Lower leg skin (tissue), 3 donors: ENCODE measurements at regions not wholly inside any gene's neighbourhood (a gene's known extent, or its start where the extent isn't known, plus 50 kb on each side); places are given as distances from the start of the nearest gene placed in this dataset.

Source experiments
- POLR2A ChIP-seq, 2 donors: fragments of 450-650 bp; IDR thresholded peaks; one replicate each; pipeline ENCODE4 v1.6.1; 2016 to 2017; ENCODE audit warnings: antibody characterized with exemption in 2 of 2, mild to moderate bottlenecking in 1 of 2, moderate library complexity in 1 of 2
- TF ChIP-seq, protein P1 (sequence below), 3 donors: fragments of 450-650 bp; IDR thresholded peaks; one replicate each; pipeline ENCODE4 v1.5.1; 2016; ENCODE audit warnings: antibody characterized with exemption in 3 of 3, mild to moderate bottlenecking in 3 of 3, moderate library complexity in 2 of 3

DNA sequence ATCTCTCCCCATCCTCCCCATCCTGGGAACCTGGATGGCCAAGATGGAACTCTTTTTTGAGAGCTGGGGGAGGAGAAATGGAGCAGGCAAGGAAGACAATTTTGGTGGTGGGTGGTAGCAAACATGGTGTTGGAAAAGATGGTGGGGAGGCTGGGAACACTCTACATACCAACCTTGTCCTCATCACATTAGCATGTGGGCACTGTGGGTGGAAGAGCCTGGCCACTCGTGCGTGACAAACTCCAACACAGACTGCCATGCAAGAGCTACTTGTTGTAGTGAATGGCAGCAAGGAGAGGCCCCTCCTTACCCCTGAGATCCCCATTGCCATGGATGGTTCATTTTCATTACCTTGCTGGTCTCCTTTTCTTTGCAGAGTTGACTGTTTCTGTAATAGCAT, 262.6 kb downstream of the RPLP1 start:
- TF ChIP-seq, protein P1, sequence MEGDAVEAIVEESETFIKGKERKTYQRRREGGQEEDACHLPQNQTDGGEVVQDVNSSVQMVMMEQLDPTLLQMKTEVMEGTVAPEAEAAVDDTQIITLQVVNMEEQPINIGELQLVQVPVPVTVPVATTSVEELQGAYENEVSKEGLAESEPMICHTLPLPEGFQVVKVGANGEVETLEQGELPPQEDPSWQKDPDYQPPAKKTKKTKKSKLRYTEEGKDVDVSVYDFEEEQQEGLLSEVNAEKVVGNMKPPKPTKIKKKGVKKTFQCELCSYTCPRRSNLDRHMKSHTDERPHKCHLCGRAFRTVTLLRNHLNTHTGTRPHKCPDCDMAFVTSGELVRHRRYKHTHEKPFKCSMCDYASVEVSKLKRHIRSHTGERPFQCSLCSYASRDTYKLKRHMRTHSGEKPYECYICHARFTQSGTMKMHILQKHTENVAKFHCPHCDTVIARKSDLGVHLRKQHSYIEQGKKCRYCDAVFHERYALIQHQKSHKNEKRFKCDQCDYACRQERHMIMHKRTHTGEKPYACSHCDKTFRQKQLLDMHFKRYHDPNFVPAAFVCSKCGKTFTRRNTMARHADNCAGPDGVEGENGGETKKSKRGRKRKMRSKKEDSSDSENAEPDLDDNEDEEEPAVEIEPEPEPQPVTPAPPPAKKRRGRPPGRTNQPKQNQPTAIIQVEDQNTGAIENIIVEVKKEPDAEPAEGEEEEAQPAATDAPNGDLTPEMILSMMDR (IDR thresholded peaks at IDR 0.05), result no peak
- no peak for TF ChIP-seq POLR2A (IDR thresholded peaks at IDR 0.05)
